ENCODE measurements at regions not wholly inside any gene's neighbourhood (a gene's known extent, or its start where the extent isn't known, plus 50 kb on each side); places are given as distances from the start of the nearest gene placed in this dataset.

- Mint-ChIP-seq H3K27me3 (ENCODE audit: unreplicated experiment) (no peaks in the 10 kb centered on the region), H3K9me3 (ENCODE audit: unreplicated experiment) (no peaks in the 10 kb centered on the region), H3K36me3 (ENCODE audit: low read depth, unreplicated experiment) (no peaks in the 10 kb centered on the region), H3K27ac (ENCODE audit: unreplicated experiment) (no peak overlapping the region), H3K4me3 (ENCODE audit: unreplicated experiment) (no peak overlapping the region), H3K4me1 (ENCODE audit: unreplicated experiment) (no peaks in the 10 kb centered on the region)
- no peak for DNase-seq (ENCODE audit: low spot score)
- no peak for TF ChIP-seq CTCF (IDR thresholded peaks at IDR 0.05; ENCODE audit: unreplicated experiment)
Observed at GRCh38 chr10:21157664-21158063, 260.6 kb upstream of the NEBL start.

GRCh38 chr10:21150166-21150565 lies 253.1 kb upstream of the NEBL start:
- no peak overlapping the region for H3K27ac Mint-ChIP-seq (ENCODE audit: unreplicated experiment)
- no peak for TF ChIP-seq CTCF (IDR thresholded peaks at IDR 0.05; ENCODE audit: unreplicated experiment)
- H3K9me3 Mint-ChIP-seq (ENCODE audit: unreplicated experiment) = no peaks in the 10 kb centered on the region
- H3K4me3 Mint-ChIP-seq (ENCODE audit: unreplicated experiment) = no peak overlapping the region
- no peaks in the 10 kb centered on the region for H3K4me1 Mint-ChIP-seq (ENCODE audit: unreplicated experiment)
- no peaks in the 10 kb centered on the region for H3K27me3 Mint-ChIP-seq (ENCODE audit: unreplicated experiment)
- H3K36me3 Mint-ChIP-seq (ENCODE audit: low read depth, unreplicated experiment) = no peaks in the 10 kb centered on the region
- DNase-seq (ENCODE audit: low spot score) = no peak

GRCh38 chr10:21146436-21146789 lies 249.3 kb upstream of the NEBL start:
- Mint-ChIP-seq H3K9me3 (ENCODE audit: unreplicated experiment) (no peaks in the 10 kb centered on the region), H3K4me1 (ENCODE audit: unreplicated experiment) (no peaks in the 10 kb centered on the region), H3K36me3 (ENCODE audit: low read depth, unreplicated experiment) (no peaks in the 10 kb centered on the region), H3K27me3 (ENCODE audit: unreplicated experiment) (no peaks in the 10 kb centered on the region), H3K4me3 (ENCODE audit: unreplicated experiment) (no peak overlapping the region), H3K27ac (ENCODE audit: unreplicated experiment) (no peak overlapping the region)
- no peak for TF ChIP-seq CTCF (IDR thresholded peaks at IDR 0.05; ENCODE audit: unreplicated experiment)
- DNase-seq (ENCODE audit: low spot score) = no peak

DNA sequence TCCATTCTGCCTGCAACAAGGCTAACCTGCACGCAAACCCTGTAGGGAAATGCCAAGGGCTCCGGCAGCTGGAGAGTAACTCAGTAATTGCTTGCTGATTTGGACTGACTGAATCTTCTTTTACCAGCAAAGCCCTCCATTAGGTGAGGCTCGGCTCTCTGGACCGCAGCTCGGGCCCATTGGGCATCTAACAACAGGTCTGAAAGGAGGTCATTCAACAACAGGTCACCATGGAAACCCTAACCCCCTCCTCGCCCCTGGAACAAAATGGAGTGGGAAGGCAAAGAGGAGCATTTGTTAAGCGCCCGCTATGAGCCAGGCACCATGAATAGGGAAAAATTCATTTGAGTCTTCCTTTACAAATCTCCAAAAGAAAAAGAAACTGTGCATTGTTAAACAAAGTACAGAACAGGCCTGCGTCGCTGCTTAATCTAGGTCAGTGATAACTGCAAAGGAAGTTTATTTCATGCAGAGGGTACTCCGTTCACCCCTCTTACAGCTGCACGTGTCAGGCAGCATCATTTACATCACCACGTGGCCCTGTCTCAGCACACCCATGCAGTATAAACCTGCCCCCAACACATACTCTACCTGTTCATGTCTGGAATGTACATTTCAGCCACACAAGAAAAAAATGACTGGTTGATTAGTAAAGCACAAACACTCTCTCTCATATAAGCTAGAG lies 248.8 kb upstream of the NEBL start:
- H3K4me3 Mint-ChIP-seq (ENCODE audit: unreplicated experiment) = no peak overlapping the region
- TF ChIP-seq CTCF (IDR thresholded peaks at IDR 0.05; ENCODE audit: unreplicated experiment) = no peak
- H3K27ac Mint-ChIP-seq (ENCODE audit: unreplicated experiment) = no peak overlapping the region
- H3K36me3 Mint-ChIP-seq (ENCODE audit: low read depth, unreplicated experiment) = no peaks in the 10 kb centered on the region
- DNase-seq (ENCODE audit: low spot score) = no peak
- H3K9me3 Mint-ChIP-seq (ENCODE audit: unreplicated experiment) = no peaks in the 10 kb centered on the region
- no peaks in the 10 kb centered on the region for H3K27me3 Mint-ChIP-seq (ENCODE audit: unreplicated experiment)
- H3K4me1 Mint-ChIP-seq (ENCODE audit: unreplicated experiment) = no peaks in the 10 kb centered on the region

- Mint-ChIP-seq H3K27me3 (ENCODE audit: unreplicated experiment) (no peaks in the 10 kb centered on the region), H3K27ac (ENCODE audit: unreplicated experiment) (no peak overlapping the region), H3K4me1 (ENCODE audit: unreplicated experiment) (no peaks in the 10 kb centered on the region), H3K4me3 (ENCODE audit: unreplicated experiment) (no peak overlapping the region), H3K36me3 (ENCODE audit: low read depth, unreplicated experiment) (no peaks in the 10 kb centered on the region), H3K9me3 (ENCODE audit: unreplicated experiment) (no peaks in the 10 kb centered on the region)
- no peak for DNase-seq (ENCODE audit: low spot score)
- TF ChIP-seq CTCF (IDR thresholded peaks at IDR 0.05; ENCODE audit: unreplicated experiment) = no peak
Observed at GRCh38 chr10:21144047-21144446, 246.9 kb upstream of the NEBL start.
